HCT116 (cell line): ENCODE measurements at regions not wholly inside any gene's neighbourhood (a gene's known extent, or its start where the extent isn't known, plus 50 kb on each side); places are given as distances from the start of the nearest gene placed in this dataset.

Experiments
- ATAC-seq: fragments of 200-7000 bp; cut with Tn5 transposase; 2 replicates; pipeline ENCODE4 v1.9.1; 2020; ENCODE audit warnings: mild to moderate bottlenecking, moderate library complexity
- BruUV-seq: library from RNA; stranded (reverse); fragments of 400-500 nt; replicated peaks from 2 replicates; lab custom pipeline; 2021; lab: Mats Ljungman, UMichigan
- CTCF ChIA-PET: fragments of 300-600 bp; sonication (Branson Sonifier 250); formaldehyde crosslinking; loops from one replicate; lab custom pipeline; 2021; ENCODE audit warnings: antibody characterized with exemption; lab: Charles Lee
- POLR2A ChIA-PET: fragments of 300-600, 350-600 bp; sonication (Branson Sonifier 250); formaldehyde crosslinking; loops from one replicate; lab custom pipeline; 2021; ENCODE audit warnings: antibody characterized with exemption; lab: Charles Lee
- RAD21 ChIA-PET, 2 experiments: fragments of 300-600 bp; sonication (Branson Sonifier 250); formaldehyde crosslinking; loops; one replicate each; lab custom pipeline; 2023; ENCODE audit warnings: low total read pairs in 2 of 2; ENCODE audit not compliant: uncharacterized antibody in 2 of 2, unreplicated experiment in 2 of 2, low non-redundant PET in 1 of 2; lab: Charles Lee
- DNase-seq: peaks from one replicate; pipeline ENCODE4 v3.0.0-alpha.2; 2010; ENCODE audit warnings: low read depth, low spot score
- H2AFZ ChIP-seq: fragments of 200-600 bp; shearing (Covaris generic), sonication (generic); 2 replicates; pipeline ENCODE4 v1.6.1; 2017; ENCODE audit warnings: low read depth, mixed run types, mixed read lengths, antibody characterized with exemption, low read length; ENCODE audit not compliant: poor library complexity, severe bottlenecking
- H3K27ac ChIP-seq: 2 replicates; pipeline ENCODE4 v1.5.1; 2012; ENCODE audit warnings: low read depth, low read length
- H3K27me3 ChIP-seq: fragments of 200-600 bp; sonication (generic); 2 replicates; pipeline ENCODE4 v1.6.1; 2016; ENCODE audit warnings: mixed run types, low read length, mixed read lengths; ENCODE audit not compliant: insufficient read depth
- H3K36me3 ChIP-seq, 2 experiments: fragments of 200-500 bp in 1 of 2; fragments of 200-600 bp in 1 of 2; sonication (Bioruptor generic) in 1 of 2; sonication (generic) in 1 of 2; 2 replicates each; pipeline versions ENCODE4 v1.5.1 to v1.6.1; 2014 to 2016; ENCODE audit warnings: low read length in 2 of 2, inconsistent platforms in 1 of 2, mixed read lengths in 1 of 2, mixed run types in 1 of 2; ENCODE audit not compliant: insufficient read depth in 2 of 2, control insufficient read depth in 1 of 2
- H3K4me1 ChIP-seq, 2 experiments: fragments of 200-600 bp in 1 of 2; sonication (generic) in 1 of 2; 2 replicates each; pipeline versions ENCODE4 v1.5.1 to v1.6.1; 2012 to 2017; ENCODE audit warnings: low read length in 2 of 2, inconsistent platforms in 1 of 2, mild to moderate bottlenecking in 1 of 2, mixed read lengths in 1 of 2, mixed run types in 1 of 2, moderate library complexity in 1 of 2; ENCODE audit not compliant: insufficient read depth in 2 of 2, control insufficient read depth in 1 of 2
- H3K4me2 ChIP-seq: fragments of 200-600 bp; sonication (generic); 2 replicates; pipeline ENCODE4 v1.6.1; 2017; ENCODE audit warnings: mixed run types, low read length, mixed read lengths
- H3K4me3 ChIP-seq, 2 experiments: fragments of 200-600 bp in 1 of 2; sonication (generic) in 1 of 2; replicated peaks in 1 of 2; 2 replicates each; pipeline ENCODE4 v1.5.1; 2011 to 2016; ENCODE audit warnings: low read length in 2 of 2, control low read depth in 1 of 2, low read depth in 1 of 2, mild to moderate bottlenecking in 1 of 2, mixed read lengths in 1 of 2, mixed run types in 1 of 2
- H3K79me2 ChIP-seq: fragments of 200-600 bp; sonication (generic); 2 replicates; pipeline ENCODE4 v1.6.1; 2017; ENCODE audit warnings: mild to moderate bottlenecking, mixed run types, low read length, moderate library complexity, mixed read lengths; ENCODE audit not compliant: insufficient read depth
- H3K9ac ChIP-seq: fragments of 200-600 bp; sonication (generic); 2 replicates; pipeline ENCODE4 v1.6.1; 2016; ENCODE audit warnings: low read length, mixed read lengths
- H3K9me2 ChIP-seq: fragments of 200-600 bp; sonication (generic), shearing (Covaris generic); 2 replicates; pipeline ENCODE4 v1.6.1; 2017; ENCODE audit warnings: mixed run types, mild to moderate bottlenecking, moderate library complexity; ENCODE audit not compliant: insufficient read depth
- H3K9me3 ChIP-seq, 2 experiments: fragments of 200-500 bp in 1 of 2; fragments of 200-600 bp in 1 of 2; sonication (Bioruptor generic) in 1 of 2; sonication (generic) in 1 of 2; 2 replicates each; pipeline ENCODE4 v1.6.1; 2014 to 2017; ENCODE audit warnings: low read length in 2 of 2, mixed read lengths in 2 of 2, inconsistent platforms in 1 of 2, low read depth in 1 of 2, mild to moderate bottlenecking in 1 of 2, mixed run types in 1 of 2, moderate library complexity in 1 of 2; ENCODE audit not compliant: control insufficient read depth in 1 of 2, insufficient read depth in 1 of 2
- H4K20me1 ChIP-seq: fragments of 200-600 bp; sonication (generic), shearing (Covaris generic); 2 replicates; pipeline ENCODE4 v1.6.1; 2017; ENCODE audit warnings: mixed run types, mild to moderate bottlenecking, moderate library complexity; ENCODE audit not compliant: insufficient read depth
- CTCF ChIP-seq, 3 experiments: fragments of 200-600 bp in 1 of 3; sonication (generic) in 1 of 3; IDR thresholded peaks in 2 of 3; conservative IDR thresholded peaks in 1 of 3; 2 replicates each; pipeline ENCODE4 v1.5.1; 2012 to 2017; ENCODE audit warnings: low read depth in 2 of 3, low read length in 2 of 3, antibody characterized with exemption in 1 of 3, borderline replicate concordance in 1 of 3, control low read depth in 1 of 3, mild to moderate bottlenecking in 1 of 3, mixed read lengths in 1 of 3, mixed run types in 1 of 3, moderate library complexity in 1 of 3; ENCODE audit not compliant: insufficient read depth in 1 of 3
- ELF1 ChIP-seq: IDR thresholded peaks from 2 replicates; pipeline ENCODE4 v1.6.1; 2012; ENCODE audit warnings: low read depth, borderline replicate concordance
- EZH2 ChIP-seq: fragments of 200-600 bp; sonication (generic); IDR thresholded peaks from 2 replicates; pipeline ENCODE4 v1.6.1; 2017; ENCODE audit warnings: antibody characterized with exemption, mixed run types
- EZH2phosphoT487 ChIP-seq: fragments of 200-600 bp; IDR thresholded peaks from 2 replicates; pipeline ENCODE4 v1.6.1; 2018; ENCODE audit warnings: antibody characterized with exemption, borderline replicate concordance
- FOSL1 ChIP-seq: IDR thresholded peaks from 2 replicates; pipeline ENCODE4 v1.6.1; 2012; ENCODE audit warnings: low read depth
- JUND ChIP-seq: IDR thresholded peaks from 2 replicates; pipeline ENCODE4 v1.6.1; 2012
- RAD21 ChIP-seq: IDR thresholded peaks from 2 replicates; pipeline ENCODE4 v1.6.1; 2012; ENCODE audit warnings: low read depth, mild to moderate bottlenecking
- SRF ChIP-seq: IDR thresholded peaks from 2 replicates; pipeline ENCODE4 v1.6.1; 2012; ENCODE audit warnings: low read depth
- TCF7L2 ChIP-seq: IDR thresholded peaks from 2 replicates; pipeline ENCODE4 v1.7.0; 2011; ENCODE audit warnings: borderline replicate concordance, inconsistent platforms; ENCODE audit not compliant: insufficient read depth, insufficient read length; ENCODE audit errors: extremely low read depth
- ZBTB33 ChIP-seq: IDR thresholded peaks from 2 replicates; pipeline ENCODE4 v1.6.1; 2011; ENCODE audit warnings: mild to moderate bottlenecking, low read length, moderate library complexity; ENCODE audit not compliant: insufficient replicate concordance; ENCODE audit errors: extremely low read depth
- ZNF274 ChIP-seq: fragments of 200-500 bp; sonication (Bioruptor generic); IDR thresholded peaks from 2 replicates; pipeline ENCODE4 v1.6.1; 2014; ENCODE audit warnings: mild to moderate bottlenecking, low read depth, low read length, inconsistent platforms
- intact Hi-C: fragments of 100-400 bp; cut with micrococcal nuclease; formaldehyde crosslinking; loops from 2 replicates; pipeline ENCODE4 v1.10.0; 2022

- Histone ChIP-seq H3K9ac (no peak overlapping the region), H3K36me3 (no peaks in the 10 kb centered on the region), H3K27ac (no peak overlapping the region), H4K20me1 (no peaks in the 10 kb centered on the region), H2AFZ (no peak overlapping the region), H3K4me3 (no peak overlapping the region), H3K4me1 (no peaks in the 10 kb centered on the region), H3K79me2 (no peaks in the 10 kb centered on the region), H3K27me3 (no peaks in the 10 kb centered on the region), H3K9me3 (no peaks in the 10 kb centered on the region), H3K9me2 (no peaks in the 10 kb centered on the region), H3K4me2 (no peak overlapping the region)
- no TSS peak for BruUV-seq
- ChIA-PET RAD21 (no interaction called here), POLR2A (no interaction called here), CTCF (no interaction called here)
- no peak for DNase-seq
- intact Hi-C loops = no loop called here
- no peak for ATAC-seq
- TF ChIP-seq ZBTB33 = no peak
- TF ChIP-seq SRF = no peak
- no peak for TF ChIP-seq ELF1
- TF ChIP-seq JUND = no peak
- no peak for TF ChIP-seq ZNF274
- TF ChIP-seq TCF7L2 = no peak
- no peak for TF ChIP-seq FOSL1
- TF ChIP-seq RAD21 = no peak
- TF ChIP-seq EZH2 = no peak
- TF ChIP-seq CTCF (IDR thresholded peaks at IDR 0.05 in 2 of 3, conservative IDR thresholded peaks at IDR 0.05 in 1 of 3; ENCODE audit: borderline replicate concordance in 1 of 3, insufficient read depth in 1 of 3, low read depth in 2 of 3, low read length in 2 of 3) = no peak
- TF ChIP-seq EZH2phosphoT487 = no peak
Measured at GRCh38 chr12:90791445-90791844, 163.5 kb downstream of the CCER1 start.
